ENCODE measurements at regions not wholly inside any gene's neighbourhood (a gene's known extent, or its start where the extent isn't known, plus 50 kb on each side); places are given as distances from the start of the nearest gene placed in this dataset.
"Not testable (repeated sequence)": the region's sequence is repeated elsewhere in the genome, so short reads cannot be mapped to it uniquely, and the experiment has no call there.

GRCh38 chr3:3307491-3307890, 128.0 kb upstream of the CRBN start:
- no peak for DNase-seq

GRCh38 chr3:3305841-3306240, 126.3 kb upstream of the CRBN start:
- DNase-seq = no peak

- no peak for DNase-seq
Observed at GRCh38 chr3:3305084-3305483, 125.6 kb upstream of the CRBN start.

GRCh38 chr3:3303636-3304035, 124.1 kb upstream of the CRBN start:
- no peak for DNase-seq

GRCh38 chr3:3302964-3303363, 123.5 kb upstream of the CRBN start:
- DNase-seq = no peak

GRCh38 chr3:3301476-3301875, 122.0 kb upstream of the CRBN start:
- DNase-seq = no peak

DNA sequence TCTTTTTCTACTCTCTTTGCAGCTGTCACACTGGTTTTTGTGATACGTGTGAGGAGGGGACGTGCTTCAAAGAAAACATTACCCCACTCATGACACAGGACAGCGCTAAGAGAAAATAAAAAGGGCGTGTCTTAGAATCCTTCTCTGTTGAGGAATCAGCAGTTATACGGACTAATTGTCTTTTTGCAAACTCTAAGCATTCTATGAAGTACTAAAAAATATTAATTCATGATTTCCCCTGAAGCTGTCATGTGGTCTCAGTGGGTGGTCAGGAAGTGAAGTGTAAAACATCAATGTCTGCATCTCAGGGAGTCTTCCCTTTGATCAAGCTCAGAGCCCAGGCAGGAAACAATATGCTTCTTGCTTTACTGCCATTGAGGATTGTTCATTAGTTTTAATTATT, 117.5 kb upstream of the CRBN start:
- no peak for DNase-seq

- no peak for DNase-seq
Observed at GRCh38 chr3:3295586-3295985, 116.1 kb upstream of the CRBN start.

DNA sequence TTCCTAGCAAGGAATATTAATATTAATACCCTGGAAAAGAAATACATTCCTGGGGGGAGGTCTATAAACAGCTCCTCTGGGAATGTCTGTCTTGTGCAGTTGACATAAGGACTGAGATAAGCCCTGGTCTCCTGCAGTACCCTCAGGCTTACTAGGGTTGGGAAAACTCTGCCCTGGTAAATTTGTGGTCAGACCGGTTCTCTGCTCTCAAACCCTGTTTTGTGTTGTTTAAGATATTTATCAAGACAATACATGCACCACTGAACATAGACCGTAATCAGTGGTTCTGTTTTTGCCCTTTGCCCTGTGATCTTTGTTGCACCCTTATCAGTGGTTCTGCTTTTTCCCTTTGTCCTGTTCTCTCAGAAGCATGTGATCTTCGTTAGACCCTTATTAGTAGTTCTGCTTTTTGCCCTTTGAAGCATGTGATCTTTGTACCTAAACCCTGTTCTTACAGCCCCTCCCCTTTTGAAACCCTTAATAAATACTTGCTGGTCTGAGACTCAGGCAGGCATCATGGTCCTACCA, 112.3 kb upstream of the CRBN start:
- not testable (repeated sequence) for DNase-seq

DNA sequence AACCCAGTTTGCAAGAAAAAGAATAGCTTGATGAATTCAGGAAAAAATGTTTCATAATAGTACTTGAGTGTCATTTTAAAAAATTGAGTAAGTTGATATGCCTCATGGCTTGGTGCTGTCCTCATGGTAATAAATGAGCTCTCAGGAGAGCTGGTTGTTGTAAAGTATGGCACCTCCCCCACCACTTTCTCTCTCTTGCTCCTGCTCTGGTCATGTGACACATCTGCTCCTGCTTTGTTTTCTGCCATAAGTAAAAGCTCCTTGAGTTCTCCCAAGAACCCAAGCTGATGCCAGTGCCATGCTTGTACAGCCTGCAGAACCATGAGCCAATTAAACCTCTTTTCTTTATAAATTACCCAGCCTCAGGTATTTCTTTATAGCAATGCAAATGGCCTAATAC, 108.8 kb upstream of the CRBN start:
- DNase-seq = no peak

GRCh38 chr3:3286014-3286413, 106.5 kb upstream of the CRBN start:
- no peak for DNase-seq

DNA sequence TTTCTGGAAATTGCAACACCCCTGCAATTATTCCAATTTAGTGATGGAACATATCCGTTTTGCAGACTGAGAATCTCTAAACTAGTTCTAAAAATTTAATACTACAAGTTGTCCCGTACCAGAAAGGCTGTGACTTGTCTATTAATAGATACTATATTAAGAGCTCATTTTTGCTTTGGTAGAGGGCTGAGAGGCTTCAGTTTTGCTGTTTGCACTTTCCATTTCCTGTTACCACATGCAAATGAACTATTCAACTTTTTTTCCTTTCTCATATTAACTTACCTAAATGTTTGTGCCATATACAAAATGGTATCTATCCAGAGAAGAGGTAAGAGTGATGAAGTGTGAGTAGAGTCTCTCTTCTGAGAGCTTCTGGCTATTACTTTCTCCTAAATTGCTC, 101.5 kb upstream of the CRBN start:
- no peak for DNase-seq

- DNase-seq = no peak
Observed at GRCh38 chr3:3280396-3280795, 100.9 kb upstream of the CRBN start.

DNA sequence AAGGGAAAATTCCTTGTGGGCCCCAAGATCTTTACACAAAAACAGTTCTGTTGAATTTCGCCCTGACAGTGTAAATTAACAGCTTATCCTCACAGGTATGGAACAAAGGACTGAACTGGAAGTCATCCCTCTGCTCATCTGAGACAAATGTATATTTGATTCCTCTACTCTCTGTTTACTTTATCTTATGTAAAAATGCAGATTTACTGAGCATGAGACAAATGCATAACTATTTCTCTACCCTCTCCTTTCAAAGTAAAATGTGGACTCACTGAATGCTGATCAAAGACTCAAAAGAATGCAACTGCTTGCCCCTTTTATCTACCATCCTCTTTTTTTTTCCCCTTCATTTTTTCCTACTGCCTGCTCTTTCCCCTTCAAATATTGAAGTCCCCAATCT, 98.6 kb upstream of the CRBN start:
- no peak for DNase-seq

- DNase-seq = no peak
Observed at GRCh38 chr3:3276630-3277029, 97.1 kb upstream of the CRBN start.

DNA sequence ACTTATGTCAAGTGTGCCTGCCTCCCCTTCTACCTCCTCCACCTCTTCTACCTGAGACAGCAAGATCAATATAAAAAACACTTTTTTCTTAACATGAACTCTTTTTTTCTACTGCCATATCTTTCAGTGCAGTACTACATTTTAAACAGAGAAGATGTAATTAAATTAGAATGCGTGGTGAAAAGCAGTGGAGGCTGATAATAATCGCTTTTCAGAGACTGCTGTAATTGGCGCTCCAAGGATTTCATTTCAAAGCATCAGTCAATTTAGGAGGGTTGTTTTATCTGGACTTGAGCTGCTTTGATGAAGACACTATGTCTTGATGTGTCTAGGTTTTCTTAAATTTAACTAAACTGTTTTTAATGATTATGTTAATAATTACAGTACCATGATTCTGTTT, 85.3 kb upstream of the CRBN start:
- no peak for DNase-seq

- no peak for DNase-seq
Observed at GRCh38 chr3:3260870-3261269, 81.4 kb upstream of the CRBN start.

DNA sequence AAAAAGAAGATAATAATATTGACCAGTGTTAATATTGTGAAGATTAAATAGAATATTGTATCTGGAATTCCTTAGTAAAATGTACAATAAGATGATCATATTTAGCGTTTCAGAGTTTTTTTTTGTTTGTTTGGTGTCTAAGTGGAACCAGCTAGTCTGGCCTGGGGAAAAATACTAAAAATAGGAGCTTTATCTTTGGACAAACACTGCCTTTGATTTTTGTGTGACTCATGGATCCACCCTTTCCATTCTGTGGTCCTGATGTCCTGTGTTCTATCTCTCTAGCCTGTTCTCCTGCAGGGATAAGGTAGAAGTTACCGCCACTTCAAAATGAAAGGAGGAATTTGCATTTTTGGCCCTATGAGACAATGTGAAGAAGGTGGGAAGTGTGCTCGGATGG, 79.7 kb upstream of the CRBN start:
- DNase-seq = no peak

DNA sequence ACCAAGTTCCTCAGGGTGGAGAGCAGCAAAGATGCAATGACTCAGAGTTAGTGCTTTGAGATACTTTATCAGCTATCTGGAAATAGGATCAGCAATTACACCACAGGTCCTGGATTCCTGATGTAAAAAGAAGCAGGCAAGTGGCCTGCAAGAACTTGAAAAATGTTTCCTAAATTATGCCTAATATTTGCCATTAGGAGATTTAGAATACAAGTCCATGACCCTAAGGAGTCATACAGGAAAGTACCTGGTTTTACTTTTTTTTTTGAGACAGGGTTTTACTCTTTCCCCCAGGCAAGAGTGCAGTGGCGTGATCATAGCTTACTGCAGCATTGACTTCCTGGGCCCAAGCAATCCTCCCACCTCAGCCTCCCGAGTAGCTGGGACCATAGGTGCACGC, 78.8 kb upstream of the CRBN start:
- no peak for DNase-seq

GRCh38 chr3:3241596-3241995, 62.1 kb upstream of the CRBN start:
- DNase-seq = no peak

DNA sequence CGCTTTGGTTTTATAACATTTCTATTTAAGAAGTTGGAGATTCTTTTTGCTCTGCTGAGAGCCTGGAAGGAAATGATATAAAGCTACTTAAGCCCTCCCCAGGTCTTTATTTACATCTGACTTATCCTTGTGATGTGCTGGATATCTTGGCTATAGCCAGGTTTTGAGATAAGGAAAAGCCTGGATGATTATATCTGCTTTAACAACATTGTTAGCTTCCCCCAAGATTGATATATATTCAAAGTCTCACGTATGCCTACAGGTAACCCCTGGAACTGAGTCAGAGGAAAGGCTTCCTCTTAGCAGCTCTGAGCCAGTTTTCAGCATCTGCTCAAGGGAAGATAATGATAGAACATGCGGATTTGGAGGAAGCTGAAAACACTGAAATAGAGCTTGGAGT, 61.5 kb upstream of the CRBN start:
- no peak for DNase-seq

DNA sequence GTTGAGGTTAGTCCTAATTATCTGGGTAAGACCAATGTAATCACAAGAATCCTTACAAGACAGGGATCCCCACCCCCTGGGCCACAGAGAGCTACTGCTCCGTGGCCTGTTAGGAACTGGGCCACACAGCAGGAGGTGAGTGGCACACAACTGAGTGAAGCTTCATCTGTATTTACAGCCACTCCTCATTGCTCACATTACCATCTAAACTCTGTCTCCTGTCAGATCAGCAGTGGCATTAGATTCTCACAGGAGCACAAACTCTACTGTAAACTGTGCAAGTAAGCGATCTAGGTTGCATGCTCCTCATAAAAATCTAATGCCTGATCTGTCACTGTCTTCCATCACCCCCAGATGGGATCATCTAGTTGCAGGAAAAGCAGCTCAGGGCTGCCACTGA, 58.5 kb upstream of the CRBN start:
- no peak for DNase-seq

DNA sequence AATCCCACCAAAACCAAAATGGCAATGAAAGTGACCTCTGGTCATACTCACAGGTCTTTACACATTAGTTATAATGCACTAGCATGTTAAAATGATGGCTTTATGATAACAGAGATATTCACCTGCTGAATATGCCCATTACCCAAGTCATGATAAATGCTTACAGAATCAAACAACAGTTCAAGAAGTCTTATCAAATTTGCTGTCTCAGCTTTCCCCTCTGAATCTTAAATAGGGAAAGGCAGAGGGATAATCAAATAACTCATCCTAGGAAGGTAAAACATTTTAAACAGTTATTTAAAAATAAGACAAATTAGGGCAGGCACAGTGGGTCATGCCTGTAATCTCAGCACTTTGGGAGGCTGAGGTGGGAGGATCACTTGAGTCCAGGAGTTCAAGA, 52.8 kb upstream of the CRBN start:
- DNase-seq = no peak

Data from AML-193 (cell line).